ENCODE measurements at regions not wholly inside any gene's neighbourhood (a gene's known extent, or its start where the extent isn't known, plus 50 kb on each side); places are given as distances from the start of the nearest gene placed in this dataset.

DNA sequence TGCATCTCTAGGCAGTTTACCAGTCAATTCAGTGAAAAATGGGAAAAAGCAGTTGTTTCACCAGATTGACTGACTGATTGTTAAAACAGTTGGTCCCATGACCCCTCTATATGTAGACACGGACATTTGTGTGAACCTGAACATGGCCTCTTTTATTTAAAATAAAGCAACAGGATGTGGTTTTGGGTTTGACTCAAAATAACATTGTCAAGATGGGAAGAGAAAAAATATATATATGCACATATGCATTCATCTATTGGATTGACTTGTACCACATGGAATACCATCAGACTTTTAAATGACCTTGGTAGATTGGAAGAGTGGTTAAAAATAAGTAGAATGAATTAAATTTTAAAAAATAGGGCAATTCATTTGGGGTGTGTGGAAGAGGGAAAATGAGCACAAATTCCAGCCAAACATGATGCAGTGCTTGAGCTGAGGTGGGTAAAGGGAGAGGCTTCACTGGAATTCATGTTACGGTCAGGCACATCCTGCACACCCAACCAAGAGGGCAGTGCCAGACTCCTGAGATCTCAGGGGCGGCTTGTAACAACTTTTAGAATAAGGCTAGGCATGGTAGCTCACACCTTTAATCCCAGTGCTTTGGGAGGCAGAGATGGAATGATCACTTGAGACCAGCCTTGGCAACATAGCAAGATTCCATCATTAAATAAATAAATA is 560.7 kb upstream of the TENM3 start:
- Histone ChIP-seq H3K14ac (ENCODE audit: low read length) (no peak overlapping the region), H3K4me1 (ENCODE audit: control insufficient read depth in 1 of 2, insufficient read depth in 2 of 2, low read length in 2 of 2) (no peaks in the 10 kb centered on the region), H2BK5ac (ENCODE audit: low read depth, low read length, poor library complexity) (no peak overlapping the region), H3K9me3 (ENCODE audit: insufficient read depth, low read depth, low read length) (no peaks in the 10 kb centered on the region), H3K4ac (ENCODE audit: low read depth, low read length) (no peak overlapping the region), H3K23ac (ENCODE audit: low read length) (no peak overlapping the region), H3K36me3 (ENCODE audit: control insufficient read depth in 1 of 2, insufficient read depth in 2 of 2, low read length in 2 of 2) (no peaks in the 10 kb centered on the region), H3K9ac (ENCODE audit: low read length) (no peak overlapping the region), H4K12ac (ENCODE audit: low read depth, low read length) (no peak overlapping the region), H2AFZ (ENCODE audit: insufficient read depth, low read length, poor library complexity) (no peak overlapping the region), H4K8ac (ENCODE audit: low read depth, low read length) (no peak overlapping the region), H3K79me2 (ENCODE audit: control insufficient read depth, insufficient read depth, low read length, poor library complexity) (no peaks in the 10 kb centered on the region), H3K18ac (ENCODE audit: low read length) (no peak overlapping the region), H2BK12ac (ENCODE audit: low read length) (no peak overlapping the region), H3K4me2 (ENCODE audit: low read length) (no peak overlapping the region), H2BK120ac (ENCODE audit: insufficient read depth, low read length, poor library complexity) (no peak overlapping the region), H3K4me3 (ENCODE audit: low read depth, low read length) (no peak overlapping the region), H4K91ac (ENCODE audit: low read depth, low read length) (no peak overlapping the region), H3K79me1 (ENCODE audit: low read length) (no peaks in the 10 kb centered on the region), H3K27ac (ENCODE audit: low read depth, low read length) (no peak overlapping the region), H3K27me3 (ENCODE audit: insufficient read depth, low read length) (no peaks in the 10 kb centered on the region), H2AK5ac (ENCODE audit: low read length) (no peak overlapping the region)
- WGBS (ENCODE audit: extremely low coverage, insufficient coverage, insufficient read length), result no CpG with 5 or more reads among the region's 3 CpGs
- no peak for DNase-seq

DNA sequence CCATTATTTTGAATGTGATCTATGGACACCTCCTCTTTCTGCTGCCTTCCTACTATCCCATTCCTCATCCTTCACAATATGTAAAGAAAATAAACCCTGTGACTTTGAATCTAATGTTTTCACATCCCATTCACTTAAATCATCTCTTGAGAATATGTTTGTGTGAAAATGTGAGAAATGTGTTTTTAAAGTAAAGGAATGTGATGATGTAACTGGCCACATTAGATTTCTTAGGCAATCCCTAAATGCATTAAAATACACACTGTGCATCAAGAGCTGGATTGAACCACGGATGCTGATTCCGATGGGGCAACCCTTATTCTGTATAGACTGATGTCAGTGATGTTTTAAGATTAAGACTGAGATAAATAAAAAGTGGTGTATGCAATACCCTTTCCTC is 558.9 kb upstream of the TENM3 start:
- Histone ChIP-seq H3K36me3 (ENCODE audit: control insufficient read depth in 1 of 2, insufficient read depth in 2 of 2, low read length in 2 of 2) (no peaks in the 10 kb centered on the region), H4K8ac (ENCODE audit: low read depth, low read length) (no peak overlapping the region), H3K4me2 (ENCODE audit: low read length) (no peak overlapping the region), H3K4ac (ENCODE audit: low read depth, low read length) (no peak overlapping the region), H3K9ac (ENCODE audit: low read length) (no peak overlapping the region), H2AFZ (ENCODE audit: insufficient read depth, low read length, poor library complexity) (no peak overlapping the region), H4K91ac (ENCODE audit: low read depth, low read length) (no peak overlapping the region), H4K12ac (ENCODE audit: low read depth, low read length) (no peak overlapping the region), H2BK12ac (ENCODE audit: low read length) (no peak overlapping the region), H2BK5ac (ENCODE audit: low read depth, low read length, poor library complexity) (no peak overlapping the region), H3K79me2 (ENCODE audit: control insufficient read depth, insufficient read depth, low read length, poor library complexity) (no peaks in the 10 kb centered on the region), H3K4me1 (ENCODE audit: control insufficient read depth in 1 of 2, insufficient read depth in 2 of 2, low read length in 2 of 2) (no peaks in the 10 kb centered on the region), H3K9me3 (ENCODE audit: insufficient read depth, low read depth, low read length) (no peaks in the 10 kb centered on the region), H3K79me1 (ENCODE audit: low read length) (no peaks in the 10 kb centered on the region), H3K4me3 (ENCODE audit: low read depth, low read length) (no peak overlapping the region), H3K18ac (ENCODE audit: low read length) (no peak overlapping the region), H2BK120ac (ENCODE audit: insufficient read depth, low read length, poor library complexity) (no peak overlapping the region), H2AK5ac (ENCODE audit: low read length) (no peak overlapping the region), H3K14ac (ENCODE audit: low read length) (no peak overlapping the region), H3K23ac (ENCODE audit: low read length) (no peak overlapping the region), H3K27ac (ENCODE audit: low read depth, low read length) (no peak overlapping the region), H3K27me3 (ENCODE audit: insufficient read depth, low read length) (no peaks in the 10 kb centered on the region)
- no CpG with 5 or more reads among the region's 2 CpGs for WGBS (ENCODE audit: extremely low coverage, insufficient coverage, insufficient read length)
- peak in 1 of 2 donors; percentile 14 for DNase-seq

DNA sequence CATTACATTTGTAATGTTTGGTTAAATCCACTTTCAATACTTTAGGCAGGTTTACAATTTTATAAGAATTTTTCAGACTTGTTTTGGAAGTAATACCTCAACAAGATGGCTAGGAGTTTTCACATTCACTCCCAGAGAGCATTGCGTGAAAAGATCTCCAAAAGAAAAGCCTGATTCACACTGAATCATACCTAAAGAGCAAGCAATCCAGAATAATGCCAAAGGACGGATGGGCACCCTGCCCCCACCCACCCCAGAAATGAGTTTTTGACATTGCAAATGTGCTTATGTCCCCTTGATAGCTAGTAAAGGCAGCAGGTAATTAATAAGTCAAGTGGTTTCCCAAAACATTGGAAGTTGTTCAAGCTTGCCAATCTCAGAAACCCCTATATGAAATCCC is 557.7 kb upstream of the TENM3 start:
- Histone ChIP-seq H4K91ac (ENCODE audit: low read depth, low read length) (no peak overlapping the region), H2AFZ (ENCODE audit: insufficient read depth, low read length, poor library complexity) (no peak overlapping the region), H2BK120ac (ENCODE audit: insufficient read depth, low read length, poor library complexity) (no peak overlapping the region), H3K4me2 (ENCODE audit: low read length) (no peak overlapping the region), H3K36me3 (ENCODE audit: control insufficient read depth in 1 of 2, insufficient read depth in 2 of 2, low read length in 2 of 2) (no peaks in the 10 kb centered on the region), H3K4ac (ENCODE audit: low read depth, low read length) (no peak overlapping the region), H3K27me3 (ENCODE audit: insufficient read depth, low read length) (no peaks in the 10 kb centered on the region), H3K9me3 (ENCODE audit: insufficient read depth, low read depth, low read length) (no peaks in the 10 kb centered on the region), H3K79me2 (ENCODE audit: control insufficient read depth, insufficient read depth, low read length, poor library complexity) (no peaks in the 10 kb centered on the region), H2AK5ac (ENCODE audit: low read length) (no peak overlapping the region), H3K4me3 (ENCODE audit: low read depth, low read length) (no peak overlapping the region), H4K8ac (ENCODE audit: low read depth, low read length) (no peak overlapping the region), H3K4me1 (ENCODE audit: control insufficient read depth in 1 of 2, insufficient read depth in 2 of 2, low read length in 2 of 2) (no peaks in the 10 kb centered on the region), H3K14ac (ENCODE audit: low read length) (no peak overlapping the region), H3K18ac (ENCODE audit: low read length) (no peak overlapping the region), H2BK12ac (ENCODE audit: low read length) (no peak overlapping the region), H3K79me1 (ENCODE audit: low read length) (no peaks in the 10 kb centered on the region), H3K23ac (ENCODE audit: low read length) (no peak overlapping the region), H3K27ac (ENCODE audit: low read depth, low read length) (no peak overlapping the region), H2BK5ac (ENCODE audit: low read depth, low read length, poor library complexity) (no peak overlapping the region), H4K12ac (ENCODE audit: low read depth, low read length) (no peak overlapping the region), H3K9ac (ENCODE audit: low read length) (no peak overlapping the region)
- no CpG with 5 or more reads among the region's 2 CpGs for WGBS (ENCODE audit: extremely low coverage, insufficient coverage, insufficient read length)
- DNase-seq, result no peak

DNA sequence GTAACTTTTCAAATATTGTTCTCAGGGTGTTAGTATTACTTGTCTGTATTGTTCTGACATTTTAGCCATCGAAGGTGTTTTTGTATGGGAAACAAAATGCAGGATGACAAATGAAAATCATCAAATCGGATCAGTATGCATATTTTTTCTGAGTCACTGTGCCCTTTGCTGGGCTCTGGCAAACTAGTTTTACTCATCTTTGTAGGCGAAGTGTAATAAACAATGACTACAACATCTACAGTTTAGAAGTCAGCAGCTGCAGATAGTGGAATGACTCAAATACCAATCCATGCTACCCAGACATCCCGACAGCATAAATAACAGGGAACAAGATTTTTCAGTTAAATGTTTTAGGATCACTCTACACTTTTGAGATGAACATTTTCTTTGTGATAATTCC is 557.3 kb upstream of the TENM3 start:
- Histone ChIP-seq H4K91ac (ENCODE audit: low read depth, low read length) (no peak overlapping the region), H2BK120ac (ENCODE audit: insufficient read depth, low read length, poor library complexity) (no peak overlapping the region), H3K4me3 (ENCODE audit: low read depth, low read length) (no peak overlapping the region), H3K36me3 (ENCODE audit: control insufficient read depth in 1 of 2, insufficient read depth in 2 of 2, low read length in 2 of 2) (no peaks in the 10 kb centered on the region), H3K9ac (ENCODE audit: low read length) (no peak overlapping the region), H3K4me1 (ENCODE audit: control insufficient read depth in 1 of 2, insufficient read depth in 2 of 2, low read length in 2 of 2) (no peaks in the 10 kb centered on the region), H3K14ac (ENCODE audit: low read length) (no peak overlapping the region), H3K18ac (ENCODE audit: low read length) (no peak overlapping the region), H2BK5ac (ENCODE audit: low read depth, low read length, poor library complexity) (no peak overlapping the region), H2AFZ (ENCODE audit: insufficient read depth, low read length, poor library complexity) (no peak overlapping the region), H3K4ac (ENCODE audit: low read depth, low read length) (no peak overlapping the region), H3K4me2 (ENCODE audit: low read length) (no peak overlapping the region), H4K12ac (ENCODE audit: low read depth, low read length) (no peak overlapping the region), H3K27me3 (ENCODE audit: insufficient read depth, low read length) (no peaks in the 10 kb centered on the region), H2AK5ac (ENCODE audit: low read length) (no peak overlapping the region), H3K79me2 (ENCODE audit: control insufficient read depth, insufficient read depth, low read length, poor library complexity) (no peaks in the 10 kb centered on the region), H3K27ac (ENCODE audit: low read depth, low read length) (no peak overlapping the region), H2BK12ac (ENCODE audit: low read length) (no peak overlapping the region), H3K23ac (ENCODE audit: low read length) (no peak overlapping the region), H3K9me3 (ENCODE audit: insufficient read depth, low read depth, low read length) (no peaks in the 10 kb centered on the region), H4K8ac (ENCODE audit: low read depth, low read length) (no peak overlapping the region), H3K79me1 (ENCODE audit: low read length) (no peaks in the 10 kb centered on the region)
- DNase-seq, result peak; percentile 13 to 70
- WGBS (ENCODE audit: extremely low coverage, insufficient coverage, insufficient read length), result no CpG with 5 or more reads among the region's 4 CpGs
